ENCODE measurements at regions not wholly inside any gene's neighbourhood (a gene's known extent, or its start where the extent isn't known, plus 50 kb on each side); places are given as distances from the start of the nearest gene placed in this dataset.
A peak's percentile ranks its signal among the peaks of the same experiment; 100 is the strongest.

DNA sequence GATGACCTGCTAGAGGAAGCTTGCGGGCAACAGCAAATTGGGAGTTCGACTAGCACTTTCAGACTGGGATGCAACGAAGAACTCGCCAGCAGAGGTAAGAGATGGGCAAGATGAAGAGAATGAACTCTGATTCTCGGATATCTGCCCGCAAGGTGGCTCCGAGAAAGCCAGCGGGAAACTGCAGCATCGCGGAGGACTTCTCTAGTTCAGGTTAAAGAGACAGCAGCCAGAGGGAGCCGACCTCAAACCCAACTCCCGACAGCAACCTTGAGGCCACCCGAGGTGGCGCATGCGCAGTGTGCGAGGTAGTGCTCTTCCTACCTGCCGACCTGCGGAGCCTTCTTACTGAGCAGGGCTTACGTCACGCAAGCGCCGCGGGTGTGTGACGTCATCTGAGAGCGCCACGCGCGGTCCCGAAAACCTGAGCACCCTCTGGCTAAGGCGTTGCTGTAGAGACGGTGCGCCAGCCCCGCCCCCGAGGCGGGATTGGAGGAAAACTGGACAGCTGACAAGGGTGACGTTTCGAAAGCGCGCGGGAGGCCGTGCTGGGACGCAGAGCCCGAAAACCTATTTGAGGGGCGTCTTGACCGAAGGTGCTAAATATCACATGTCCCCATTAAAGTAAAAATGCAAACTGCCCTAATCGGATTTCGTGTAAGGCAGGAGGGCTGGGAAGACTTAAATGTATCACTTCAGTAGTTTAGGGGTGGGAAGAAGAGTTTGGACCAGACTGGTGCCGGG lies 110.5 kb upstream of the SLC25A33 start (continued):
- TF ChIP-seq, protein P1, sequence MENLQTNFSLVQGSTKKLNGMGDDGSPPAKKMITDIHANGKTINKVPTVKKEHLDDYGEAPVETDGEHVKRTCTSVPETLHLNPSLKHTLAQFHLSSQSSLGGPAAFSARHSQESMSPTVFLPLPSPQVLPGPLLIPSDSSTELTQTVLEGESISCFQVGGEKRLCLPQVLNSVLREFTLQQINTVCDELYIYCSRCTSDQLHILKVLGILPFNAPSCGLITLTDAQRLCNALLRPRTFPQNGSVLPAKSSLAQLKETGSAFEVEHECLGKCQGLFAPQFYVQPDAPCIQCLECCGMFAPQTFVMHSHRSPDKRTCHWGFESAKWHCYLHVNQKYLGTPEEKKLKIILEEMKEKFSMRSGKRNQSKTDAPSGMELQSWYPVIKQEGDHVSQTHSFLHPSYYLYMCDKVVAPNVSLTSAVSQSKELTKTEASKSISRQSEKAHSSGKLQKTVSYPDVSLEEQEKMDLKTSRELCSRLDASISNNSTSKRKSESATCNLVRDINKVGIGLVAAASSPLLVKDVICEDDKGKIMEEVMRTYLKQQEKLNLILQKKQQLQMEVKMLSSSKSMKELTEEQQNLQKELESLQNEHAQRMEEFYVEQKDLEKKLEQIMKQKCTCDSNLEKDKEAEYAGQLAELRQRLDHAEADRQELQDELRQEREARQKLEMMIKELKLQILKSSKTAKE (IDR thresholded peaks at IDR 0.05; ENCODE audit: low read depth, poor library complexity, severe bottlenecking): no peak
- TF ChIP-seq PAX5 (IDR thresholded peaks at IDR 0.05; ENCODE audit: borderline replicate concordance, low read depth, low read length) (no peak; the same call in 1 of the 2 replicates), NR2F1 (conservative IDR thresholded peaks at IDR 0.05) (peak; percentile 34), TARDBP (IDR thresholded peaks at IDR 0.05; ENCODE audit: borderline replicate concordance) (no peak), ETV6 (conservative IDR thresholded peaks at IDR 0.05 in 1 of 2, IDR thresholded peaks at IDR 0.05 in 1 of 2; ENCODE audit: borderline replicate concordance in 1 of 2, low read depth in 1 of 2) (0 out of 4 replicates have a peak, but pooled peaks of 1 of the 2 experiments have one; percentile 13), PAX8 (IDR thresholded peaks at IDR 0.05) (no peak), CREB1 (IDR thresholded peaks at IDR 0.05; ENCODE audit: low read depth) (peak; percentile 100), SIN3A (IDR thresholded peaks at IDR 0.05; ENCODE audit: low read depth, low read length) (peak; percentile 94), HDGF (IDR thresholded peaks at IDR 0.05) (0 out of 2 replicates have a peak, but pooled peaks have one; percentile 48), FOXK2 (IDR thresholded peaks at IDR 0.05) (peak; percentile 46; the same call in 1 of the 2 replicates), MTA2 (IDR thresholded peaks at IDR 0.05; ENCODE audit: low read depth) (0 out of 2 replicates have a peak, but pooled peaks have one; percentile 12), YY1 (IDR thresholded peaks at IDR 0.05; ENCODE audit: low read depth, low read length) (peak; percentile 29; the same call in 1 of the 2 replicates), TAF1 (IDR thresholded peaks at IDR 0.05; ENCODE audit: borderline replicate concordance, low read depth, low read length) (no peak), WRNIP1 (IDR thresholded peaks at IDR 0.05; ENCODE audit: borderline replicate concordance, low read depth, low read length) (0 out of 2 replicates have a peak, but pooled peaks have one; percentile 88), BACH1 (IDR thresholded peaks at IDR 0.05; ENCODE audit: borderline replicate concordance) (0 out of 2 replicates have a peak, but pooled peaks have one; percentile 20), ZNF207 (IDR thresholded peaks at IDR 0.05; ENCODE audit: borderline replicate concordance) (peak; percentile 85; the same call in 1 of the 2 replicates), SIX5 (IDR thresholded peaks at IDR 0.05; ENCODE audit: low read depth, low read length, severe bottlenecking) (peak; percentile 53), KLF5 (IDR thresholded peaks at IDR 0.05; ENCODE audit: partially characterized antibody) (no peak), POLR2A (IDR thresholded peaks at IDR 0.05; ENCODE audit: low read depth, low read length) (peak; percentile 77), CHD1 (IDR thresholded peaks at IDR 0.05; ENCODE audit: low read depth, low read length) (no peak), KAT2A (conservative IDR thresholded peaks at IDR 0.05; ENCODE audit: control insufficient read depth, low read depth, low read length) (no peak), STAT3 (IDR thresholded peaks at IDR 0.05; ENCODE audit: low read depth, low read length) (no peak), POU2F2 (IDR thresholded peaks at IDR 0.05; ENCODE audit: borderline replicate concordance, low read depth, low read length) (no peak)
- TF ChIP-seq, protein P2, sequence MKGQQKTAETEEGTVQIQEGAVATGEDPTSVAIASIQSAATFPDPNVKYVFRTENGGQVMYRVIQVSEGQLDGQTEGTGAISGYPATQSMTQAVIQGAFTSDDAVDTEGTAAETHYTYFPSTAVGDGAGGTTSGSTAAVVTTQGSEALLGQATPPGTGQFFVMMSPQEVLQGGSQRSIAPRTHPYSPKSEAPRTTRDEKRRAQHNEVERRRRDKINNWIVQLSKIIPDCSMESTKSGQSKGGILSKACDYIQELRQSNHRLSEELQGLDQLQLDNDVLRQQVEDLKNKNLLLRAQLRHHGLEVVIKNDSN (IDR thresholded peaks at IDR 0.05; ENCODE audit: borderline replicate concordance, extremely low read length, insufficient read depth, low read depth, low read length): peak; percentile 90
- TF ChIP-seq, protein P3, sequence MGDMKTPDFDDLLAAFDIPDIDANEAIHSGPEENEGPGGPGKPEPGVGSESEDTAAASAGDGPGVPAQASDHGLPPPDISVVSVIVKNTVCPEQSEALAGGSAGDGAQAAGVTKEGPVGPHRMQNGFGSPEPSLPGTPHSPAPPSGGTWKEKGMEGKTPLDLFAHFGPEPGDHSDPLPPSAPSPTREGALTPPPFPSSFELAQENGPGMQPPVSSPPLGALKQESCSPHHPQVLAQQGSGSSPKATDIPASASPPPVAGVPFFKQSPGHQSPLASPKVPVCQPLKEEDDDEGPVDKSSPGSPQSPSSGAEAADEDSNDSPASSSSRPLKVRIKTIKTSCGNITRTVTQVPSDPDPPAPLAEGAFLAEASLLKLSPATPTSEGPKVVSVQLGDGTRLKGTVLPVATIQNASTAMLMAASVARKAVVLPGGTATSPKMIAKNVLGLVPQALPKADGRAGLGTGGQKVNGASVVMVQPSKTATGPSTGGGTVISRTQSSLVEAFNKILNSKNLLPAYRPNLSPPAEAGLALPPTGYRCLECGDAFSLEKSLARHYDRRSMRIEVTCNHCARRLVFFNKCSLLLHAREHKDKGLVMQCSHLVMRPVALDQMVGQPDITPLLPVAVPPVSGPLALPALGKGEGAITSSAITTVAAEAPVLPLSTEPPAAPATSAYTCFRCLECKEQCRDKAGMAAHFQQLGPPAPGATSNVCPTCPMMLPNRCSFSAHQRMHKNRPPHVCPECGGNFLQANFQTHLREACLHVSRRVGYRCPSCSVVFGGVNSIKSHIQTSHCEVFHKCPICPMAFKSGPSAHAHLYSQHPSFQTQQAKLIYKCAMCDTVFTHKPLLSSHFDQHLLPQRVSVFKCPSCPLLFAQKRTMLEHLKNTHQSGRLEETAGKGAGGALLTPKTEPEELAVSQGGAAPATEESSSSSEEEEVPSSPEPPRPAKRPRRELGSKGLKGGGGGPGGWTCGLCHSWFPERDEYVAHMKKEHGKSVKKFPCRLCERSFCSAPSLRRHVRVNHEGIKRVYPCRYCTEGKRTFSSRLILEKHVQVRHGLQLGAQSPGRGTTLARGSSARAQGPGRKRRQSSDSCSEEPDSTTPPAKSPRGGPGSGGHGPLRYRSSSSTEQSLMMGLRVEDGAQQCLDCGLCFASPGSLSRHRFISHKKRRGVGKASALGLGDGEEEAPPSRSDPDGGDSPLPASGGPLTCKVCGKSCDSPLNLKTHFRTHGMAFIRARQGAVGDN (IDR thresholded peaks at IDR 0.05): no peak; the same call in 1 of the 2 replicates
